Endothelial cell of umbilical vein (primary cell): ENCODE measurements at regions not wholly inside any gene's neighbourhood (a gene's known extent, or its start where the extent isn't known, plus 50 kb on each side); places are given as distances from the start of the nearest gene placed in this dataset.

ENCODE experiments used
- BruUV-seq: library from RNA; stranded (reverse); fragments of 400-500 nt; replicated peaks from 2 replicates; lab custom pipeline; 2021; lab: Mats Ljungman, UMichigan
- CTCF ChIA-PET: fragments of 300-600, 350-600 bp; sonication (Branson Sonifier 250); formaldehyde crosslinking; loops from one replicate; lab custom pipeline; 2021; ENCODE audit warnings: antibody characterized with exemption, inconsistent platforms; lab: Charles Lee
- POLR2A ChIA-PET: fragments of 300-600, 350-600 bp; sonication (Branson Sonifier 250); formaldehyde crosslinking; loops from one replicate; lab custom pipeline; 2021; ENCODE audit warnings: antibody characterized with exemption, inconsistent platforms; lab: Charles Lee
- DNase-seq: peaks from one replicate; pipeline ENCODE4 v3.0.0-alpha.2; 2011; ENCODE audit warnings: low read depth, low spot score
- FAIRE-seq: peaks from 2 replicates; lab custom pipeline; 2011; peaks lifted over from hg19 to GRCh38; lab: Jason Lieb, UNC
- H2AFZ ChIP-seq: 2 replicates; pipeline ENCODE4 v1.6.0; 2012; ENCODE audit warnings: low read depth, low read length, control low read depth, inconsistent platforms
- H3K27ac ChIP-seq: 2 replicates; pipeline ENCODE4 v1.5.1; 2011; ENCODE audit warnings: low read depth, mild to moderate bottlenecking, control low read depth, low read length, moderate library complexity; ENCODE audit not compliant: insufficient read depth
- H3K27me3 ChIP-seq, 2 experiments: 2 replicates each; pipeline versions ENCODE4 v1.6.0 to v1.6.1; 2011; ENCODE audit warnings: low read length in 2 of 2, mixed read lengths in 1 of 2; ENCODE audit not compliant: control insufficient read depth in 2 of 2, insufficient read depth in 2 of 2
- H3K36me3 ChIP-seq, 2 experiments: 2 replicates in 1 of 2; 3 replicates in 1 of 2; pipeline ENCODE4 v1.5.1; 2011; ENCODE audit warnings: low read length in 2 of 2, mild to moderate bottlenecking in 1 of 2, moderate library complexity in 1 of 2; ENCODE audit not compliant: control insufficient read depth in 2 of 2, insufficient read depth in 2 of 2; ENCODE audit errors: extremely low read depth in 1 of 2
- H3K4me1 ChIP-seq: 3 replicates; pipeline ENCODE4 v1.5.1; 2011; ENCODE audit warnings: mild to moderate bottlenecking, low read length; ENCODE audit not compliant: control insufficient read depth, insufficient read depth; ENCODE audit errors: extremely low read depth
- H3K4me2 ChIP-seq: 2 replicates; pipeline ENCODE4 v1.6.1; 2011; ENCODE audit warnings: low read length, control low read depth, mixed read lengths; ENCODE audit not compliant: insufficient read depth
- H3K4me3 ChIP-seq, 3 experiments: fragments of 200-600 bp in 1 of 3; sonication (generic), shearing (Covaris generic) in 1 of 3; replicated peaks in 1 of 3; 2 replicates each; pipeline ENCODE4 v1.5.1; 2011 to 2016; ENCODE audit warnings: control low read depth in 3 of 3, low read length in 3 of 3, mild to moderate bottlenecking in 2 of 3, inconsistent platforms in 1 of 3, low read depth in 1 of 3, moderate library complexity in 1 of 3; ENCODE audit not compliant: insufficient read depth in 1 of 3
- H3K79me2 ChIP-seq: 2 replicates; pipeline ENCODE4 v1.6.0; 2012; ENCODE audit warnings: low read length, inconsistent platforms; ENCODE audit not compliant: control insufficient read depth, insufficient read depth
- H3K9ac ChIP-seq: replicated peaks from 2 replicates; pipeline ENCODE3; 2011; ENCODE audit warnings: low read length, control low read depth; ENCODE audit not compliant: insufficient read depth; ENCODE audit errors: extremely low read depth
- H3K9me1 ChIP-seq: replicated peaks from 3 replicates; pipeline ENCODE4 v1.6.0; 2011; ENCODE audit warnings: mild to moderate bottlenecking, low read length; ENCODE audit not compliant: control insufficient read depth, insufficient read depth; ENCODE audit errors: extremely low read depth
- H3K9me3 ChIP-seq: replicated peaks from 2 replicates; pipeline ENCODE4 v1.5.1; 2012; ENCODE audit warnings: low read length, inconsistent platforms; ENCODE audit not compliant: control insufficient read depth, insufficient read depth
- H4K20me1 ChIP-seq: replicated peaks from 2 replicates; pipeline ENCODE3; 2011; ENCODE audit warnings: mild to moderate bottlenecking, low read length; ENCODE audit not compliant: control insufficient read depth, insufficient read depth; ENCODE audit errors: extremely low read depth
- EZH2 ChIP-seq: IDR thresholded peaks from 2 replicates; pipeline ENCODE4 v1.6.1; 2012; ENCODE audit warnings: borderline replicate concordance, low read depth, mild to moderate bottlenecking, moderate library complexity, low read length, inconsistent platforms; ENCODE audit not compliant: severe bottlenecking
- GATA2 ChIP-seq: IDR thresholded peaks from 2 replicates; pipeline ENCODE4 v1.7.0; 2011; ENCODE audit warnings: low read depth, mild to moderate bottlenecking, moderate library complexity, mixed read lengths, low read length; ENCODE audit not compliant: insufficient read length, insufficient read depth
- JUN ChIP-seq: IDR thresholded peaks from 2 replicates; pipeline ENCODE4 v1.6.1; 2011; ENCODE audit warnings: borderline replicate concordance, low read depth; ENCODE audit not compliant: insufficient read length, insufficient read depth
- MYC ChIP-seq: IDR thresholded peaks from one replicate; pipeline ENCODE4 v1.6.1; 2011; ENCODE audit warnings: mild to moderate bottlenecking, low read depth, low read length
- POLR2AphosphoS5 ChIP-seq: IDR thresholded peaks from 2 replicates; pipeline ENCODE4 v1.6.1; 2012; ENCODE audit warnings: low read depth, mild to moderate bottlenecking, control low read depth, low read length, moderate library complexity; ENCODE audit not compliant: insufficient read depth
- dilution Hi-C: fragments of 300-500 bp; cut with MboI; formaldehyde crosslinking; loops from one replicate; pipeline ENCODE4 v1.15.0; 2019; ENCODE audit warnings: low sequenced_read_pairs; ENCODE audit not compliant: extremely low pct_ligation_motif_present
- intact Hi-C: fragments of 100-400 bp; cut with micrococcal nuclease; formaldehyde crosslinking; loops from one replicate; pipeline ENCODE4 v1.10.0; 2022
- TF ChIP-seq, protein P1 (sequence below): IDR thresholded peaks from 2 replicates; pipeline ENCODE4 v1.6.1; 2011; ENCODE audit not compliant: insufficient read depth, insufficient read length

GRCh38 chr11:115939731-115940421 is 435.7 kb upstream of the CADM1 start:
- Histone ChIP-seq H3K79me2 (no peaks in the 10 kb centered on the region), H3K27ac (no peak overlapping the region), H3K4me1 (no peaks in the 10 kb centered on the region), H3K4me3 (no peak overlapping the region), H3K9me3 (peaks cover 2% of the 10 kb centered on the region), H3K36me3 (no peaks in the 10 kb centered on the region), H2AFZ (no peak overlapping the region), H3K4me2 (no peak overlapping the region), H3K27me3 (no peaks in the 10 kb centered on the region), H3K9me1 (no peaks in the 10 kb centered on the region), H3K9ac (no peak overlapping the region), H4K20me1 (no peaks in the 10 kb centered on the region)
- intact Hi-C loops: no loop called here
- no peak for TF ChIP-seq GATA2
- TF ChIP-seq POLR2AphosphoS5: no peak
- no peak for TF ChIP-seq EZH2
- TF ChIP-seq, protein P1, sequence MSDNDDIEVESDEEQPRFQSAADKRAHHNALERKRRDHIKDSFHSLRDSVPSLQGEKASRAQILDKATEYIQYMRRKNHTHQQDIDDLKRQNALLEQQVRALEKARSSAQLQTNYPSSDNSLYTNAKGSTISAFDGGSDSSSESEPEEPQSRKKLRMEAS: no peak
- no peak for TF ChIP-seq MYC
- TF ChIP-seq JUN: no peak
- DNase-seq (no peak), FAIRE-seq (no peak)
- ChIA-PET CTCF (no interaction called here), POLR2A (no interaction called here)
- dilution Hi-C loops: no loop called here
- no TSS peak for BruUV-seq

GRCh38 chr11:115939104-115939730 is 435.0 kb upstream of the CADM1 start:
- intact Hi-C loops (no loop called here), dilution Hi-C loops (no loop called here)
- Histone ChIP-seq H4K20me1 (no peaks in the 10 kb centered on the region), H3K4me2 (no peak overlapping the region), H3K4me3 (no peak overlapping the region), H3K27me3 (no peaks in the 10 kb centered on the region), H3K9me1 (no peaks in the 10 kb centered on the region), H3K9me3 (peaks cover 2% of the 10 kb centered on the region), H3K9ac (no peak overlapping the region), H3K4me1 (no peaks in the 10 kb centered on the region), H3K36me3 (no peaks in the 10 kb centered on the region), H3K79me2 (no peaks in the 10 kb centered on the region), H2AFZ (no peak overlapping the region), H3K27ac (no peak overlapping the region)
- ChIA-PET POLR2A (no interaction called here), CTCF (no interaction called here)
- DNase-seq (no peak), FAIRE-seq (no peak)
- BruUV-seq: no TSS peak
- TF ChIP-seq, protein P1: no peak
